SK-MEL-5 (cell line): ENCODE measurements at regions not wholly inside any gene's neighbourhood (a gene's known extent, or its start where the extent isn't known, plus 50 kb on each side); places are given as distances from the start of the nearest gene placed in this dataset.
"Not testable (repeated sequence)": the region's sequence is repeated elsewhere in the genome, so short reads cannot be mapped to it uniquely, and the experiment has no call there.

Source experiments
- DNase-seq: peaks from one replicate; pipeline ENCODE4 v3.0.0-alpha.2; 2016; ENCODE audit warnings: low read depth, low spot score
- in situ Hi-C: cut with HindIII; loops from 2 replicates; pipeline ENCODE4 v1.10.0; 2016; ENCODE audit warnings: low sequenced_read_pairs, high pct_unique_total_duplicates, low pct_unique_long_range_greater_than_20kb

GRCh38 chr2:228597032-228597431 lies 415.5 kb upstream of the SPHKAP start:
- in situ Hi-C loops = no loop called here
- no peak for DNase-seq

DNA sequence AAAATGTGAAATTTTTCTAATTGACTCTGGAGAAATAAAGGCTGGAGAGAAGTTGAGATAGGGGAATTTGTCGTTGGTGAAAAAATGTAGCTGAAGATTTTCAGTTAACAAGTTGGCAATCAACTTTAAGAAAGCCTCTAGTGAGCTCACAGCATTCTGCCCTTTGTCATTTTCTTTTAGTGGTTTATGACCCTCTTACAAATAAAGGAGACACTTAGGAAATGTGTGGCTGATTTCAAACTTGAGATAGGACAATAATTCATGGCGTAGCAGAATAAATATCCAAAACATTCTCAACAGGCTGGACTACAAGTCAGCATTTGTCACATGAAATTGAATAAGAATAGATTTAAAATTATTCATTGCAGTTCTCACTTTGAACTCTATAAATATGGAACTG lies 412.5 kb upstream of the SPHKAP start:
- in situ Hi-C loops = no loop called here

GRCh38 chr2:228592925-228593324 lies 411.4 kb upstream of the SPHKAP start:
- DNase-seq = no peak
- in situ Hi-C loops = no loop called here

More for the DNA sequence above, 412.5 kb upstream of the SPHKAP start:
- no peak for DNase-seq

DNA sequence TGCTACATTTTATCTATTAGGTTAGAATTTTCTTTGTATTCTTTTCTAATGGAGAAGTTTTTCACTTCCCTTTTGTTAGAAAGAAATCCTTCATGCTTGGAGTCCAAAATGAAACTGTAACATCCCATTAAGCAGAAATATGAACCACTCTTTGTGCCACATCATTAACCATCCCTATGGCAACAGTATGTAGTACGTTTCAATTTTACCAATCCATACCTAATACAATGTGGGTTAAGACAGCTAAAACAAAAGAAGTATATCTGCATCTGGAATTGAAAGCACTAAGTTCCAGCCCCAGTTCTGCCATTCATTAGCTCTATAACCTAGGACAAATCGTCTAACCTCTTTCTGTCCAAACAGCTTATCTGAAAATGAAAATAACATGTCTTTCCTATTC lies 409.2 kb upstream of the SPHKAP start:
- no peak for DNase-seq
- in situ Hi-C loops = no loop called here

GRCh38 chr2:228589115-228589514 lies 407.6 kb upstream of the SPHKAP start:
- in situ Hi-C loops = no loop called here

DNA sequence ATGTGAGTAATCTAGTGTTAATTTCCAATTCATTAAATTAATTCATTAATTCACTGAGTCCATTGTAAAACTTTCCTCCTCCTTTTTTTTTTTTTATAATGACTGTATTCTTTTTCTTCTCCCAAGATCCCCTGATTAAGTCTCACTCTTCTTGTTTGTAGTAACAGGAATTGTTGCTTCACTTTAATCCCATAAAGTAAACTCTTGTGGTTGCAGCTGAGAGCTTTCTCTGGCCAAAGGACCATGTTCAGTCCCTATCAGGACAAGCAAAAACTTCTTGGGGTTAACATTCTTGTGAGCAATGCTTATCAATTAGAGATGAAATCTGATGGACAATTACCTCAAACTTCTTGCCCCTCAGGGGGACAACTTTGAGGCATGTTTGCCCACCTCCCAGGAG lies 400.2 kb upstream of the SPHKAP start:
- in situ Hi-C loops = no loop called here
- DNase-seq = no peak

More at GRCh38 chr2:228589115-228589514, 407.6 kb upstream of the SPHKAP start:
- no peak for DNase-seq

DNA sequence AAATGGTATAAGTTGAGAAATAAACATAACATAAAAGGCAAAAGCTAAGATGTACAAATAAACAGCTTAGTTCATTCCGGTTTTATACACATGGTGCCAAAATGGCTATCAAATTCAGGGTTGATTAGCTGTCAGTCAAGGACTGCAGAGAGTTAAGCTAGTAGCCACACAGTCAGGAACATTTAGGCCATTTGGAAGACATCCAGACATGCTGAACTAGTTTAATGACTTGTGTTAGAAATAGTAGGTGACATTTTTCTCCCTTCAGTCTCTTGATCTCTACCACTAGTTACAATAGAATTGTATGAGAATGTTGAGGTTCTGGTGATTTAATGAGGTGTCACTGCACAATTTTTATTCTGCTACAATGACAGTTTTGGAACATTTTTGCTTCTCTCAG lies 394.4 kb upstream of the SPHKAP start:
- in situ Hi-C loops = no loop called here
- DNase-seq = no peak

- DNase-seq, in situ Hi-C loops: not testable (repeated sequence)
Measured at GRCh38 chr2:228568275-228568674, 386.8 kb upstream of the SPHKAP start.

DNA sequence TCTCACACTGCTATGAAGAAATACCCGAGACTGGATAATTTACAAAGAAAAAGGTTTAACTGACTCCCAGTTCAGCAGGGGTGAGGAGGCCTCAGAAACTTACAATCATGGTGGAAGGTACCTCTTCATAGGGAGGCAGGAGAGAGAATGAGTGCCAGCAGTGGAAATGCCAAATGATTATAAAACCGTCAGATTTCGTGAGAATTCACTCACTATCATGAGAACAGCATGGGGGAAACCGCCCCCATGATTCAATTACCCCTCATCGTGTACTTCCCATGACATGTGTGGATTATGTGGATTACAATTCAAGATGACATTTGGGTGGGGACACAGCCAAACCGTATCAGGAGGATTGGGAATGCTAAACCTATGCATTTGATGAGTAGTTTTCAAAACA lies 380.3 kb upstream of the SPHKAP start:
- in situ Hi-C loops = no loop called here
- no peak for DNase-seq

DNA sequence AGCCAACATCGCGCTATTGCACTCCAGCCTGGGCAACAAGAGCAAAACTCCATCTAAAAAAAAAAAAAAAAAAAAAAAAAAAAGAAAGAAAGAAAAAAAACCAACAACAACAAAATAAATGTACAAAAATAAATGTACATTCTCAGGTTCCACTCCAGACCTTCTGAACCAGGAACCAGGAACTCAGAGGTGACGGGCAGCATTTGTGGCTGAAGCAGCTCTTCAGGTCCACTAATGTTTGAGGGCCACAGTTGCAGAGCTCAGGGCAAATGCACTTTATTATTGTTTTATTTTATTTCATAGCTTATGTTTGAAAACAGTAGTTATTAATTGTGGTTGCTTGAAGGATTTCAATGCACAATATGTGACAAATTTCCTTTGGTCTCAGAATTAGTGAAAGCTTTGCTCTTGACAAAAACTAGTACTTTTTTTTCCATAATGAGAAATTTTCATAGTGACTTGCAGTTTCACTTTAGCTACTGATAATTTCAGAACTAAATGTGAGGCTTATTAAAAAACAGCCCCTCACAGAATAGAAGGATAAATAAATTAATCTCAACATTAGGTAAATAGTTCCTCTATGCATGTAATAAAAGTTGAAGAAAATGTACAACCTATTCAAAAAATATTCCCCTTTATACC lies 378.4 kb upstream of the SPHKAP start:
- in situ Hi-C loops = no loop called here
- no peak for DNase-seq

GRCh38 chr2:228556717-228557116 lies 375.2 kb upstream of the SPHKAP start:
- in situ Hi-C loops = no loop called here
- no peak for DNase-seq

GRCh38 chr2:228549441-228550007 lies 368.0 kb upstream of the SPHKAP start:
- DNase-seq = no peak
- in situ Hi-C loops = no loop called here

- in situ Hi-C loops = no loop called here
- DNase-seq = no peak
Measured at GRCh38 chr2:228548230-228548629, 366.7 kb upstream of the SPHKAP start.

- in situ Hi-C loops = no loop called here
Measured at GRCh38 chr2:228545748-228546145, 364.3 kb upstream of the SPHKAP start.

DNA sequence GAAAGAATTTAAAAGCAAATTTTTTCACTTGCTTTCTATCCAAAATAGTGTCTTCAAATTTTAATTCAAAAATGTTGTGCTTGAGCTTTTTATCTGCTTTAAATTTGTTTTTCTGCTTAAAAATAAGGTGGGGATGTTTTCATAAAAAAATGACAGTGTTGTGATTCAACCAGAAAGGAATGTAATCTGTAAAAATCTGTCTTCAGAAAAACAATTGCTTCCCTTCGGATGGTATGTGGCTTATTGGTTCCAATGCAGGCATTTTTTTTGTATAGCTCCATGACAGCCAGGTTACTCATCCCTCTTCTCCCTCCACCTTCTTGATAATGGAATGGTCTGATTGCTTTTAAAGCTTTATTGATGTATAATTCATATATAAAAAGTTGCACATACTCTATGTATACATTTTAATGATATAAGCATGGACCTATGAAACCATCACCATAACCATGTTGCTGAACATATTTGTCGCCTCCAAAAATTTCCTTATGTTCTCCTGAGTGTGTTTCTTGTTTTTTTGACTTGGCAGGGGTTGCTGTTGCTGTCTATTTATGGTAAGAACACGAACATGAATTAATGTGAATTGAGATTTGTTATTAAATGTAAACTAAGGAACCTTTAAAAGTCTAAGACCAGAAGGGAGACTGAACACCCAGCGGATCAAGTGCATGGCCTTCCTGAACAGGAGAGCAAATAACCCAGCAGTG lies 363.7 kb upstream of the SPHKAP start:
- DNase-seq = no peak
- in situ Hi-C loops = no loop called here

More at GRCh38 chr2:228545748-228546145, 364.3 kb upstream of the SPHKAP start:
- no peak for DNase-seq

- no peak for DNase-seq
- in situ Hi-C loops = no loop called here
Measured at GRCh38 chr2:228543117-228543516, 361.6 kb upstream of the SPHKAP start.

DNA sequence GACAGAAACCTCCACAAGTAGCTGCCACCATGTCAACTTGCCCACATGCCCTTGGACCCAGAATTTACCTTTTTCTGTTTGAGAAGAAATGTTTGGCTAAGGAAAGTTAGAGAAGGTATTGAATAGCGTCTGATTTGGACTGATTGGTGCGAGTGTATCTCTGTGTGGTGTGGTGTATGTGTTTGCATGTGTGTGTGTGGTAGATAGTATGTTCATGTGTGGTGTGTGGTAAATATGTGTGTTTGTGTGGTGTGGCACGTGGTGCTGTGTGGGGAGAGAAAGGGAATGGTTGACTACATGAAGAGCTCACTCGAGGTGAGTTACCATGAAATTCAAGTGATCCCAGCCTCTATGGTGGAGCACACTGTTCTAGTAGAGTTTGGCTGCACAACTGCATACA lies 360.8 kb upstream of the SPHKAP start:
- DNase-seq = no peak
- in situ Hi-C loops = no loop called here

GRCh38 chr2:228541789-228542188 lies 360.3 kb upstream of the SPHKAP start:
- no peak for DNase-seq
- in situ Hi-C loops = no loop called here

GRCh38 chr2:228540976-228541375 lies 359.5 kb upstream of the SPHKAP start:
- no peak for DNase-seq
- in situ Hi-C loops = no loop called here
